A549 (cell line): ENCODE measurements at regions not wholly inside any gene's neighbourhood (a gene's known extent, or its start where the extent isn't known, plus 50 kb on each side); places are given as distances from the start of the nearest gene placed in this dataset.

ENCODE experiments used
- ATAC-seq, 2 experiments: fragments of 200-7000 bp in 1 of 2; fragments of >200 bp in 1 of 2; cut with Nextera tagmentation in 1 of 2; cut with Tn5 transposase in 1 of 2; 3 replicates each; pipeline versions ENCODE4 v1.8.0 to v1.9.1; 2018 to 2020; ENCODE audit warnings: mild to moderate bottlenecking in 1 of 2, moderate library complexity in 1 of 2
- CTCF ChIA-PET: fragments of 300-600 bp; sonication (Branson Sonifier 250); formaldehyde crosslinking; extraction: SDS; loops from one replicate; lab custom pipeline; 2021; ENCODE audit warnings: antibody characterized with exemption, inconsistent platforms; lab: Yijun Ruan, JAX
- POLR2A ChIA-PET: fragments of 350-600 bp; formaldehyde crosslinking; extraction: SDS; loops from one replicate; lab custom pipeline; 2021; ENCODE audit warnings: antibody characterized with exemption, inconsistent platforms; lab: Yijun Ruan, JAX
- DNase-seq, 2 experiments: peaks; one replicate each; pipeline versions ENCODE4 v3.0.0 to v3.0.0-alpha.2; 2011 to 2016; ENCODE audit warnings: low read depth in 1 of 2, low spot score in 1 of 2
- FAIRE-seq: peaks from 2 replicates; lab custom pipeline; 2011; peaks lifted over from hg19 to GRCh38; lab: Jason Lieb, UNC
- H3K27ac ChIP-seq, 2 experiments: fragments of >200 bp; sonication (Bioruptor Twin); formaldehyde crosslinking; 3 replicates each; pipeline ENCODE4 v1.5.1; 2016 to 2017
- H3K4me1 ChIP-seq: fragments of >200 bp; sonication (Bioruptor Twin); formaldehyde crosslinking; 3 replicates; pipeline ENCODE4 v1.6.1; 2016
- H3K4me2 ChIP-seq: fragments of >200 bp; sonication (Bioruptor Twin); formaldehyde crosslinking; 3 replicates; pipeline ENCODE4 v1.6.1; 2016
- H3K4me3 ChIP-seq: fragments of >200 bp; sonication (Bioruptor Twin); formaldehyde crosslinking; 3 replicates; pipeline ENCODE4 v1.5.1; 2016
- H3K9me3 ChIP-seq: fragments of >200 bp; sonication (Bioruptor Twin); formaldehyde crosslinking; 3 replicates; pipeline ENCODE4 v1.6.1; 2016
- CBX2 ChIP-seq: fragments of 200-600 bp; sonication (generic); IDR thresholded peaks from 2 replicates; pipeline ENCODE4 v1.6.1; 2016; ENCODE audit warnings: low read depth, mild to moderate bottlenecking, borderline replicate concordance
- CEBPB ChIP-seq, 2 experiments: fragments of >200 bp in 1 of 2; sonication (Bioruptor Twin) in 1 of 2; formaldehyde crosslinking in 1 of 2; IDR thresholded peaks; 2 replicates each; pipeline ENCODE4 v1.6.1; 2012 to 2016
- CHD2 ChIP-seq: fragments of 150-350 bp; IDR thresholded peaks from 2 replicates; pipeline ENCODE4 v1.6.1; 2014; ENCODE audit warnings: low read length; ENCODE audit not compliant: partially characterized antibody
- EHMT2 ChIP-seq: fragments of 200-600 bp; sonication (generic); IDR thresholded peaks from 2 replicates; pipeline ENCODE4 v1.6.1; 2016; ENCODE audit warnings: antibody characterized with exemption, low read depth, mild to moderate bottlenecking, moderate library complexity
- EP300 ChIP-seq, 2 experiments: fragments of >200 bp; sonication (Bioruptor Twin); formaldehyde crosslinking; IDR thresholded peaks; 2 replicates in 1 of 2; 3 replicates in 1 of 2; pipeline ENCODE4 v1.6.1; 2016 to 2017
- FOSL2 ChIP-seq, 2 experiments: fragments of 450-650 bp in 1 of 2; fragments of >200 bp in 1 of 2; sonication (Bioruptor Twin) in 1 of 2; formaldehyde crosslinking; IDR thresholded peaks; 2 replicates each; pipeline versions ENCODE4 v1.5.0 to v1.6.1; 2016 to 2020; ENCODE audit warnings: mild to moderate bottlenecking in 1 of 2, moderate library complexity in 1 of 2
- FOXS1 ChIP-seq: fragments of 250-450 bp; sonication (Bioruptor Pico); IDR thresholded peaks from 2 replicates; pipeline ENCODE4 v1.5.0; 2020; ENCODE audit warnings: mild to moderate bottlenecking, moderate library complexity
- GATA3 ChIP-seq: IDR thresholded peaks from 2 replicates; pipeline ENCODE4 v1.6.1; 2012; ENCODE audit warnings: borderline replicate concordance
- HDAC2 ChIP-seq: fragments of 200-600 bp; sonication (generic); IDR thresholded peaks from 2 replicates; pipeline ENCODE4 v1.6.1; 2016
- KDM1A ChIP-seq: fragments of 200-600 bp; sonication (generic); IDR thresholded peaks from 2 replicates; pipeline ENCODE4 v1.6.1; 2016; ENCODE audit warnings: low read depth, mild to moderate bottlenecking
- MAZ ChIP-seq: fragments of 150-350 bp; IDR thresholded peaks from 2 replicates; pipeline ENCODE4 v1.6.1; 2014; ENCODE audit warnings: antibody characterized with exemption, low read depth, low read length, borderline replicate concordance
- NFE2L2 ChIP-seq: fragments of 150-350 bp; conservative IDR thresholded peaks from 2 replicates; pipeline ENCODE4 v1.6.1; 2014; ENCODE audit warnings: low read length
- NPAS2 ChIP-seq: fragments of 250-450 bp; sonication (Bioruptor Pico); IDR thresholded peaks from 2 replicates; pipeline ENCODE4 v1.8.0; 2022; ENCODE audit warnings: mild to moderate bottlenecking, moderate library complexity, borderline replicate concordance
- POLR2AphosphoS2 ChIP-seq: conservative IDR thresholded peaks from 2 replicates; pipeline ENCODE4 v1.6.1; 2012; ENCODE audit warnings: low read length, improper control_type of control experiment, inconsistent platforms
- RAD21 ChIP-seq, 2 experiments: fragments of >200 bp in 1 of 2; sonication (Bioruptor Twin) in 1 of 2; formaldehyde crosslinking in 1 of 2; IDR thresholded peaks in 1 of 2; conservative IDR thresholded peaks in 1 of 2; 2 replicates in 1 of 2; 3 replicates in 1 of 2; pipeline ENCODE4 v1.6.1; 2012 to 2018; ENCODE audit warnings: inconsistent platforms in 1 of 2
- RARB ChIP-seq: fragments of 250-450 bp; sonication (Bioruptor Pico); IDR thresholded peaks from 2 replicates; pipeline ENCODE4 v1.8.0; 2021; ENCODE audit warnings: mild to moderate bottlenecking, moderate library complexity
- RNF2 ChIP-seq: fragments of 200-600 bp; sonication (generic); IDR thresholded peaks from 2 replicates; pipeline ENCODE4 v1.6.1; 2016; ENCODE audit warnings: low read depth, mild to moderate bottlenecking, antibody characterized with exemption, moderate library complexity, borderline replicate concordance
- SREBF2 ChIP-seq: fragments of 450-650 bp; IDR thresholded peaks from 2 replicates; pipeline ENCODE4 v1.6.1; 2014; ENCODE audit warnings: mild to moderate bottlenecking, moderate library complexity
- TFCP2L1 ChIP-seq: fragments of 250-450 bp; sonication (Bioruptor Pico); IDR thresholded peaks from 2 replicates; pipeline ENCODE4 v1.5.0; 2021; ENCODE audit warnings: mild to moderate bottlenecking
- ZC3H11A ChIP-seq: fragments of 450-650 bp; IDR thresholded peaks from 2 replicates; pipeline ENCODE4 v1.6.1; 2014; ENCODE audit warnings: antibody characterized with exemption, mild to moderate bottlenecking
- WGBS: methylation state at CpG from one replicate; pipeline ENCODE4 v1.1.6; 2017; ENCODE audit errors: missing lambda C conversion rate; 5-methylcytosine and 5-hydroxymethylcytosine counted together
- TF ChIP-seq, protein P1 (sequence below): fragments of >200 bp; sonication (Bioruptor Twin); formaldehyde crosslinking; IDR thresholded peaks from 2 replicates; pipeline ENCODE4 v1.6.1; 2016
- TF ChIP-seq, protein P2 (sequence below): fragments of 250-450 bp; sonication (Bioruptor Pico); IDR thresholded peaks from 2 replicates; pipeline ENCODE4 v1.5.0; 2021; ENCODE audit warnings: mild to moderate bottlenecking, moderate library complexity, borderline replicate concordance
- TF ChIP-seq, protein P3 (sequence below): fragments of 150-350 bp; IDR thresholded peaks from 2 replicates; pipeline ENCODE4 v1.6.1; 2014; ENCODE audit warnings: low read depth, mild to moderate bottlenecking, low read length

DNA sequence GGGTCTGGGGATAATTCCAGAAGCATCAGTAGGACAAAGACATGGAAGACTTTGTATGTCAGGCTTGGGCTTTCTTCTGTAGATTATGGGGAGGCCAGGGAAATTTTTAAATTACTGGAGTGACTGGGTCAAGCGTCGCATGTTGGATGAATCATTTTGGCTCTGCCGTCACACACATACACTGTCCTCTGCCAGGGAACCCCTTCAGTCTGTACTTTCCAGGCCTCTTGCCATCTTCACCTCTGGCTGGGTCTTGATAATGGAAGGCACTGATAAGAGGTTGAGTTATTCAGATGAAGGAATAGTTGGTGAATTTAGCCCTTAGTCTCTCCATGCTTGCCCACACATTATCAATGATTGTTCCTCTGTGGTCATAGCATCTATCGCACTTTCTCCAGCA lies 895.1 kb upstream of the CELF4 start:
- H3K4me3 ChIP-seq, result no peak overlapping the region
- no peak for DNase-seq
- no peak for FAIRE-seq
- no peaks in the 10 kb centered on the region for H3K4me1 ChIP-seq
- no peaks in the 10 kb centered on the region for H3K9me3 ChIP-seq
- POLR2A ChIA-PET, result no interaction called here
- no peak for ATAC-seq
- no peak overlapping the region for H3K27ac ChIP-seq
- 66% methylated on average over 4 of the region's 4 CpGs for WGBS
- CTCF ChIA-PET, result no interaction called here
- no peak for TF ChIP-seq EP300 (IDR thresholded peaks at IDR 0.05)
- no peak for TF ChIP-seq CEBPB (IDR thresholded peaks at IDR 0.05)
- no peak for TF ChIP-seq FOSL2 (IDR thresholded peaks at IDR 0.05)
- no peak for TF ChIP-seq FOSL2 (CRISPR knock-in tag; IDR thresholded peaks at IDR 0.05)
- no peak for TF ChIP-seq RNF2
- TF ChIP-seq SREBF2, result no peak
- TF ChIP-seq CBX2, result no peak
- TF ChIP-seq FOXS1 (CRISPR knock-in tag), result no peak
- no peak for TF ChIP-seq POLR2AphosphoS2
- no peak for TF ChIP-seq GATA3
- TF ChIP-seq, protein P1, sequence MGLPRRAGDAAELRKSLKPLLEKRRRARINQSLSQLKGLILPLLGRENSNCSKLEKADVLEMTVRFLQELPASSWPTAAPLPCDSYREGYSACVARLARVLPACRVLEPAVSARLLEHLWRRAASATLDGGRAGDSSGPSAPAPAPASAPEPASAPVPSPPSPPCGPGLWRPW, result no peak
- no peak for TF ChIP-seq RARB
- TF ChIP-seq, protein P2, sequence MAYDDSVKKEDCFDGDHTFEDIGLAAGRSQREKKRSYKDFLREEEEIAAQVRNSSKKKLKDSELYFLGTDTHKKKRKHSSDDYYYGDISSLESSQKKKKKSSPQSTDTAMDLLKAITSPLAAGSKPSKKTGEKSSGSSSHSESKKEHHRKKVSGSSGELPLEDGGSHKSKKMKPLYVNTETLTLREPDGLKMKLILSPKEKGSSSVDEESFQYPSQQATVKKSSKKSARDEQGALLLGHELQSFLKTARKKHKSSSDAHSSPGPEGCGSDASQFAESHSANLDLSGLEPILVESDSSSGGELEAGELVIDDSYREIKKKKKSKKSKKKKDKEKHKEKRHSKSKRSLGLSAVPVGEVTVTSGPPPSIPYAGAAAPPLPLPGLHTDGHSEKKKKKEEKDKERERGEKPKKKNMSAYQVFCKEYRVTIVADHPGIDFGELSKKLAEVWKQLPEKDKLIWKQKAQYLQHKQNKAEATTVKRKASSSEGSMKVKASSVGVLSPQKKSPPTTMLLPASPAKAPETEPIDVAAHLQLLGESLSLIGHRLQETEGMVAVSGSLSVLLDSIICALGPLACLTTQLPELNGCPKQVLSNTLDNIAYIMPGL (CRISPR knock-in tag), result no peak
- TF ChIP-seq HDAC2, result no peak
- TF ChIP-seq MAZ, result no peak
- TF ChIP-seq TFCP2L1, result no peak
- TF ChIP-seq NPAS2 (CRISPR knock-in tag), result no peak
- TF ChIP-seq ZC3H11A, result no peak
- H3K4me2 ChIP-seq, result no peak overlapping the region

DNA sequence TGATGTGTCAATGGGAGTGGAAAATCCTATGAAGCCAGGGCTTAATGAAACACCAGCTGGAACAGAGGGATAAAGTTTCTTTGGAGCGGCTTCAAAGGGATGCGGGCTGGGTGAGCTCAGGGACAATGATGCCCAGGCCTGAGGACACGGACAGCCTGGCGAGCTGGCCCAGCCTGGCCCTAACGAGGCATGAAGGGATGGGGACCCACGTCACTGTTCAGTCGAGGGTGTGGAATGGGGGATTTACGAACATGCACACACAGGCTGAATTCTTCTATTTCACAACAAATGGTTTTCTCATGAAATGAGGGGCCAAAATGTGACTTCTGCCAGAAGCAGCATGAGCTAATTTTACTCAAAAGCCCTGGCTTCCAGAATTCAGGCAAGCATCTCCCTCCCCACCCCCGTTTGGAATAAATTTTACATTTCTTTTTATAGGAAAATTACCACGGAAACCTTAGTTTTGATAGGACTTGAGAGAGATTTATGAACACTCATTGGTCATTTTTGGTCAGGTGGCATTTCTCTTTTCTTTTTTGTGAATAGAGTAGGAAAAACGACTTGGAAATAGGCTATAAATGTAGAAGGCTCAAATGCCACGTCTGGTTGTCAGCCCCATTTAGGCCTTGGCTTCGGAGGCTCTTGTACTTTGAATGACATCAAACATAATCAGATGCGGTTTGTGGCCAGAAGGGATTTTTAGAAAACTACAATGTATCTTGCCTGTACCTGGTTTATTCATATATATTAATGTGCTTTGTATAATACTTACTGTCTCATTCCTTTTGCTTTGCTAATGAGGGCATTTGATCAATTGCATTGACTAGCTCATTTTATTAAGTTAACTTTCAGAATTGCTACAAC lies 893.8 kb upstream of the CELF4 start:
- no peaks in the 10 kb centered on the region for H3K9me3 ChIP-seq
- ChIA-PET CTCF (no interaction called here), POLR2A (no interaction called here)
- FAIRE-seq (no peak), ATAC-seq (no peak), DNase-seq (no peak)
- no peak overlapping the region for H3K4me3 ChIP-seq
- 18% methylated on average over 14 of the region's 14 CpGs for WGBS
- H3K4me1 ChIP-seq, result no peaks in the 10 kb centered on the region
- H3K27ac ChIP-seq, result no peak overlapping the region
- TF ChIP-seq CHD2 (no peak), KDM1A (no peak), RARB (no peak), ZC3H11A (no peak), EHMT2 (no peak), NFE2L2 (no peak), GATA3 (no peak), RAD21 (conservative IDR thresholded peaks at IDR 0.05 in 1 of 2, IDR thresholded peaks at IDR 0.05 in 1 of 2) (no peak)
- TF ChIP-seq, protein P3, sequence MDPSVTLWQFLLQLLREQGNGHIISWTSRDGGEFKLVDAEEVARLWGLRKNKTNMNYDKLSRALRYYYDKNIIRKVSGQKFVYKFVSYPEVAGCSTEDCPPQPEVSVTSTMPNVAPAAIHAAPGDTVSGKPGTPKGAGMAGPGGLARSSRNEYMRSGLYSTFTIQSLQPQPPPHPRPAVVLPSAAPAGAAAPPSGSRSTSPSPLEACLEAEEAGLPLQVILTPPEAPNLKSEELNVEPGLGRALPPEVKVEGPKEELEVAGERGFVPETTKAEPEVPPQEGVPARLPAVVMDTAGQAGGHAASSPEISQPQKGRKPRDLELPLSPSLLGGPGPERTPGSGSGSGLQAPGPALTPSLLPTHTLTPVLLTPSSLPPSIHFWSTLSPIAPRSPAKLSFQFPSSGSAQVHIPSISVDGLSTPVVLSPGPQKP, result no peak
- H3K4me2 ChIP-seq, result no peak overlapping the region
